Activated CD4-positive, alpha-beta T cell treated with anti-CD3 and anti-CD28 coated beads for 24 hours (primary cell): ENCODE measurements at regions not wholly inside any gene's neighbourhood (a gene's known extent, or its start where the extent isn't known, plus 50 kb on each side); places are given as distances from the start of the nearest gene placed in this dataset.

Experiments used
- DNase-seq, 2 donors: peaks; one replicate each; pipeline ENCODE4 v3.0.0-alpha.2; 2020; ENCODE audit warnings: low read depth in 2 of 2

DNA sequence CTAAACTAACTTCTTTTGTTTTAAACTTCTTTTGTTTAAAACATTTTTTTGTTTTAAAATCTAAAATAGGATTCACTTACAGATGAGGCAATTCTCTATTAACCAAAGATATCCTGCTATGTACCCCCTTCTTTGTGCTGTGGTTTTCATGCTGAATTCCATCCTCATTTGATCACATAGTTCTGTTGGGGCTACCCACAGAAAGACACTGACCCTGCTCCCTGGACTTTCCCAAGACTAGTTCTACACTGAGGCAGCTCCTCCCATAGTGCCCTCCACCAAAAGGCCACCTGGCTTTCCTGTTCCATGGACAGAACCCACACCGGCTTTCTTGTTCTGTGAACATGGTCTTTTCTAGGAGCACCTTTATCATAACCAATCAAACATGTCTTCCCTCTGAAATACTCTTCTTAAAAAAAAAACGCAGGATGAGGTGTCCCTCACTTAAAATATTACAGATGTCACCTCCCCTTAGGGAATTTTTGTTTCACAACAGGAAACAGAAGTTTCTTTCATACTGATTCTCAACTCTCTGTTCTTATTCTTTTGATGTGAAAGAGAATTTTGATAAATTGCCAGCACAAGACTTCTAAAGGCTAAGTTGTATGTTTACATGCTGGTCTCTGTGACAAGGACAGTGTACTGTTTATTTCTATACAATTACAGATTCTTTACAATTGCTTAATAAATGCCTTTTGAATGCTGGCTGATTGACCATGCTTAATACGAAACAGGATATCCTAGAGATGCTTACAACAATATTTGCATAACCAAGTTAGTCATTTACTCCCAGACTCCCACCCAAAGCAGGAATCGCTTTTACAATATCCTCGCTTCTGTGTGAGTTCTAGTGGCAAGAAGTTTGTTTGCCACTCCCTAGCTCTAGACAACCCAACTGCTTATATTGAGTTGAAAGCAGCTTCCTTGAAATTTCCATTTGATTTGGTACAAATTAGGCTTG lies 300.4 kb downstream of the DTWD2 start:
- no peak for DNase-seq

DNA sequence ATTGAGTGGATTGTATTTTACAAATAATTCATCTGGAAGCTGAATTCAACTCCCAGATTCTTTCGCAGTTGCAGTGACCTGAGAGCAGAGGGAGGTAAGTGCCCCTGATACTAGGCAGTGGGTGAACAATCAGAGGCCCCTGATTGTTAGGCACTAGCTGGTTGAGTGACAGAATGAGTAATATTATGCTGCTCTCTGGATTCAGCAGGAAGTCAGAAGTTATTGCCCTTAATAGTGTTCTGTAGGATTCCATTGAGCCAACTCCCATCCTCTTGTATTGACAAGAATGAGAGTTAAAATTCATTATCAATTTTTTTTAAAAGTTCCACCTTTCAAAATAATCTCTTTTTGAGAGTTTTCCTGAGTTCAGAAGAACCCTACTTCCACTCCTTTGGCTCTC lies 301.2 kb downstream of the DTWD2 start:
- DNase-seq: no peak

DNA sequence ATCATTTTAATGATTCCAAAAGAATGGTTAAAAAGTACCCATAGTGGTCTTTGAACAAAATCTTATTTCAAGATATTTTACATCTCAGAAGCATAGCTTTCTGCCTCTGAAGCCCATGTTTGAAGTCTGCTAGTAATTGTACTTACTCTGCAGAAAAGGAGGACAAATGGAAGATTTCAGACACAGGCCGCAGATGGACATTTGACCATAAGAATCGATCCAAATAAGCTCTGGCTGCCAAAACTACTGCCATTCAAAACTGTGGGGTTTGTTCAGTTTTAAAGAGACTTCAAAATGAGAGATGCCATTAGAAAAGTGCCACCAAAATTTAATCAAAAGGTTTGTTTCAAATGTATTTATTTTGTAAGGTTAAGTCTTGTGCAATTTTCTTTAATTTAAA lies 306.7 kb downstream of the DTWD2 start:
- DNase-seq: no peak

DNA sequence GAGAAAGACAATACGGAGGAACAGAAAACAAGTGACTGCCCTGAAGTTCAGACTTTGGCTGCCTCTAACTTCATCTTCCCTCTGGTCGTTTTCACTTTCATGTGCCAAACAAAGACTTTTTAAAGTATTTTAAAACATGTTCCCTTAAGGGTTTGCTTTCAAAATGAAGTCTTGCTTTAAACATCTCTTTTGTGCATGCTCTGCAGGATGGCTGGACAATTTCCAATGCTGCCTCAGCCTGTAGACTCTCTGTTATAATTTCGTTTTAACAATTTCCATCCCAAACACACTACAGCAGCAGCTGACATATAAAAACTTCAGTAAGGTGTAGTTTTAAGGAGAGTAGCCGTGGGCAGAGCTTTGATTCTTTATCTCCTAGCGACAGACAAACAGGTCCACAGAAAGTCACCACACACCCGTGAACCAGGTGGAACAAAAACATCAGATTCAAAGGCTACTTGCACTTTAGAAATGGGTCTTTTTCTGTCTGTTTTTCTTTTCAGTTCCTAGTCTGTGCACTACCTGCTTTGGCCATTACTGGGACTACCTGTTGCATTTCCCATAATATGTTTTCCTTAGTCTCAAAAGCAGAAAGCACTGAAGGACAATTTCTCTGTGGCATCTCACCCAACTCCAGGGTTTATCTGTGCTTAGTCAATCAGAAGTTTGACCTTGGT lies 308.9 kb downstream of the DTWD2 start:
- no peak for DNase-seq

DNA sequence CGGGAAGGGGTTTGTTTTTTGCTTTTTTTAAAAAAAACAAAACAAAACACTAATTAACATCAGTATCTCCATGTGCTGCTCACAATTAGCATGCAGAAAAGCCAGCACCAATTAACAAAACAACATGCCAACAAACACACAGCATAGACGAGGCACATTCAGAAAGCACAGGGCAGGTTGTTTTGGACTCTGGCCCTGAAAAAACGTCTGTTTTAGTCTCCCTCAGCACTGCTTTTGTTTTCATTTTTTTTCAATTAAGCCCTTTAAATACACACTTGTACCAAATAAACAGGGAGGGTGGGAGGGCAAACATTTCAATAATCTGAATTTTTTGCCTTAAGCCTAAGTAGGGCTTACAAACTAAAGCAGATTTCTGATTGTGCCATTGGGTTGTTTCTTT lies 309.6 kb downstream of the DTWD2 start:
- no peak for DNase-seq

DNA sequence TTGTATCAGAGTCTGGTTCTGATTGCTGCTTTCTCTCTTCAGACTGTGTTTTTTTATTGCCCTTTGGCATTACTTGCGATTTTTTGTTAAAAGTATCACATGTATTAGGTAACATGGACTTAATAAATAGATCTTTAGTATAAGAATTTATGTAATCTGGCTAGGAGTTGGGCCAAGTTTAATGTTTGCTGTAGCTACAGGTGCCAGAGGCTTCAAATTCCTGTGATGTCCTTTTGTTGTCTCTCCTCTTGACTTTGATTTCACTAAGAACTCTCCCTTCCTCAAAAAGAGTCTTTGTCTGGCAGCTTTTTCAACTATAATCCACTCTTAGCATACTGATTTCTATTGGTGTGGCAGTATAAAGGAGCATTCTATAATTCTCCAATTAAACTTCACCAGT lies 313.1 kb downstream of the DTWD2 start:
- DNase-seq: no peak

DNA sequence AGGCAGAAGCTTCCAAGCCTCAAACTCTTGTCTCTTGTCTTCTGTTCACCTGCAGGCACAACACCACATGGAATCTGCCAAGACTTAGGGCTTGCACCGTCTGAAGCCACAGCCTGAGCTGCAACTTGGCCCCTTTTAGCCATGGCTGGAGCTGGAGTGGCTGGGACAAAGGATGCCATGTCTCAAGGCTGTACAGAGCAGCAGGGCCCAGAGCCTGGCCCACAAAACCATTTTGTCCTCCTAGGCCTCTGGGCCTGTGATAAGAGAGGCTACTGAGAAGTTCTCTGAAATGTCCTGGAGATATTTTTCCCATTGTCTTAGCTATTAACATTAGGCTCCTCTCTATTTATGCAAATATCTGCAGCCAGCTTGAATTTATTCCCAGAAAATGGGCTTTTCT lies 330.8 kb downstream of the DTWD2 start:
- DNase-seq: no peak

DNA sequence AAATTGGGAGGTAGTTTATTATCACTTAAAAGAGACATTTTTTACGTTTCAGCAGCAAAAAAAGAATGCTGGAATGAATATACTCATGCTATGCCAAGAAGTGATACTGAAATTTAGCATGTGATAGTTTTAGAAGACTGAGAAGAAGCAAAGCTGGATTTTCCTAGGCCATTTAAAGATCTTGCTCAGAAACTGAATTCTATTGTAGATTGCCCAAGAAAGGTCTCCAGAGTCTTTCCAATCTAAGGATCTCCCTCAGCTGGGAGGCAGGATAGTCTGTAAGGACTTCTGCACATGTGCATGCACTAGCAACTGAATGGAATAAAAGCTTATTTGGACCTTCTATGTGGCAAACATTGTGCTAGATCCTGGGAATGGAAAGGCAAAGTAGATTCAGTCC lies 334.5 kb downstream of the DTWD2 start:
- no peak for DNase-seq

DNA sequence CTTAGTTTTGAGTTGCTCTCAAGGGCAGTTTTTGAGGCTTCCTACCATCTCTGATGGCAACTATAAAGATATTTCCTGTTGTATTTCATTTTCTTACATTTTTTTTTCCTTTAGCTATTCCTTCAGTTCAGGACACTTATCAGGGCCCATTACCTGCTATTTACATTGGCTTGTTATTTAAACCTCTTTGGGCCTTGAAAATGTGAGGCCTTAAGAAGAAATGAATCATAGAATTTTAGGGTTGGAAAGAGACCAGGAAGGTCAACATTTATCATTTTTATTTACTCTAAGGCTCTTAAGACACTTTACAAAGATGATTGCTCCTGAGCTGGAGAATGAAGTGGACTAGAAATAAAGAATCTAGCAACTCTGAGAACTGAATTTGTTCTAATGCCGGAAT lies 335.2 kb downstream of the DTWD2 start:
- DNase-seq: no peak

DNA sequence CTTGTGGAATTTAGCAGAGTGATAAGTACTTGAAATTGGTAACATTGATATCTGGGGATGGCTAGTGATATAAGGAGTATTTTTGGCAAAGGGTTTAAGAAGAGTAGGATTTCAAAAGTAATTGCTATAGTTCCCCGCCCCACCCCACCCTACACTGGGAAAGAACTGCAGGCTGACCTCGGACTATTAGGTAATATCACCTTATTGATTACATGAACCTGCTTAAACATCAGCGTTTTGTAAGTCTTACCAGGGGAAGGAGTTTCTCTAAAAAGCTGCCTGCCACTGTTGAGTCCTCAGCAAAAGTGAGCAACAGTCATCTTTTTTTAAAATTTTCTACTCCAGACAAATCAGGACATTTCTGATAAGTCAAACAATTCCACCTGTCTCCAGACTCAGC lies 337.3 kb downstream of the DTWD2 start:
- DNase-seq: no peak

DNA sequence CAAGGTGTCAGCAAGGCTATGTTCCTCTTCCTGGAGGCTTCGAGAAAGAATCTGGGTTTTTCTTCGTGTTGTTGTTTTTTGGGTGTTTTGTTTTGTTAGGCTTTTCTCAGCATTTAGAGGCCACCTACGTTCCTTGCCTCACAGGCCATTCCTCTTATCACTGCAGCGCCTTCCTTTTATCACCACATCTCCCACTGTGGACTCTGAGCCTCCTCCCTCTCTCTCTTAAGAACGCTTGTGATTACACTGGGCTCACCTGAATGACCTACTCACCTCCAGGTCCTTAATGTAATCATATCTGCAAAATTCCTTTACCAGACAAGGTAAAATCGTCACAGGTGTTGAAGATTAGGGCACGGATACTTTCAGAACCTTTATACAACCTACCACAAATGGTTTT lies 340.8 kb downstream of the DTWD2 start:
- no peak for DNase-seq

DNA sequence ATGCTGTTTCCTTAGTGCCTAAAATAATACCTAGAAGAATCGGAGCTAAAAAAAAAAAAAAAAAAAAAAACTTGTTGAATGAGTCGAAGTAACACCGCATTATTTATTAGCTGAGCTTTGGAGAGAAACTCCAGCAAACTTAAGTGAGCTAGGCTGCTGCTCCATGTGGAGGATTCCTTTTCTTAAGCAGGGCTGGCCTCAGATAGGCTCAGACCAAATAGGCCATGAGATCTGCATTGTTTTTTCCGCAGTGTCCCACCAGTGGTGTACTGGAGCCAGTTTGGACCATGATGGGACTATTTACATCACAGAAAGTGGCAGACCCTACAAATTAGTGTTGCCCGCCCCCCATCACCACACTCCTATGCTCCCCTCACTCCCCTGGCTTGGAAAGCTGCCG lies 341.4 kb downstream of the DTWD2 start:
- no peak for DNase-seq

DNA sequence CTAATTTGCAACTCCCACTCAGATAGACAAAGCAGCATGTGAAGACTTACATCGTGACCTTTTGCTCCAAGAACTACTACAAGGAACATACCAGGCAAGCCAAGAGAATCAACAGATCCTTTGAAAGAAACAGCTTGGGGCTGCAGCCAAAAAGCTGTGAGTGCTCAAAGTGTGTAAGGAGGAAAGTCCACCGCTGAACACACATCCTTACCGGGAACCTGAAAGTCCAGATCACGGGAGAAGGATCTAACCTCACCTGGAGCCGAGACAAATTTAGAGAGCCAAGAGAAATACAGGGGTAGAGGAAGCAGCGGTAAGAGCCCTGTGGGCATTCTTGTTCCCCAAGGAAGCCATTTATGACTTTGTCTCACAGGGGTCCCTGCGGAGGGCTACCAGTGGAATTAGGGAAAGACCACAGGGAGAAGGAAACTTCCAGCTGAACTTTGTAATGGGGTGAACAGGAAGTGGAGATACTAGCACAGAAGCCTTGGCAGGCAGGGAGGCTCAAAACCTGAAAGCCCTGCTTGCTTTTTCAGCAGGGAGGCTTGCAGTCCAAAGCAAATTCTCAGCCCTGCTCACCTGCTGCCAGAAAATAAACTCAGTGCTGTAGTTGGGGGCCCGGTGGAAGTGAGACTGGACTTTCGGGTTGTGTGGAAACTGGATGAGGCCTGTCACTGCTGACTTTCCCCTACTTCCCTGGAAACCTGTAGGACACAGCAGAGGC lies 350.2 kb downstream of the DTWD2 start:
- no peak for DNase-seq

DNA sequence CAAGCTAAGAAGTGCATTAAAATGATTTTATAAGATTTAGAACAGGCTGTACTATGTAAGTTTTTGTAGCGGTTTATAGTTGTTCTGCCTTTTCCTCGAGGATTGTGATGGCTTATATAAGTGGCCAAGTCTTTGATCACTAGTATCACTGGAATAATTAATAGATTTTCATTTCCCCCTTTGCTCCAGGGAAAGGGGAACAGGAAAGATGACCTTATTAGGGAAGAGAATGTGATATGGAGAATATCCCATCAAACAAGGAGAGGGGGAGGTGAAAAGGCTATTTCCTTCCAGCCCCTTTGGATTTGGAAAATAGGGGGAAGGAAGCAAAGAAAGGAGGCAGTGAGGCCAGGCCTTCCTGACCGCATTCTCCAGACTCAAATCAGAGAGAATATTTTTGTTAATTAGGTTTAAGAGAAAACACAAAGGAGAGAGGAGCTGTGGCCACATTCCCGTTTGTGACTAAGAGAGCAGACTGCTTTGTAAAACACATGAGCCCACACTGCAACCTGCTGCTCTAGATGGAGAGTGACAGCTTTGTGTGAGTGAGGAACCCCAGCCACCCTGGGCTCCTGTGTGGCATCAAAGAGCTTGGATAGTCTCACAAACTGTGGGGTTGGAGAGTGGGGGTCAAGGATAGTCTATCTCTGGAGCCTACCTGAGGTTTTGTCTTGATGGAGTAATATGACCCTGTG lies 359.5 kb downstream of the DTWD2 start:
- no peak for DNase-seq

DNA sequence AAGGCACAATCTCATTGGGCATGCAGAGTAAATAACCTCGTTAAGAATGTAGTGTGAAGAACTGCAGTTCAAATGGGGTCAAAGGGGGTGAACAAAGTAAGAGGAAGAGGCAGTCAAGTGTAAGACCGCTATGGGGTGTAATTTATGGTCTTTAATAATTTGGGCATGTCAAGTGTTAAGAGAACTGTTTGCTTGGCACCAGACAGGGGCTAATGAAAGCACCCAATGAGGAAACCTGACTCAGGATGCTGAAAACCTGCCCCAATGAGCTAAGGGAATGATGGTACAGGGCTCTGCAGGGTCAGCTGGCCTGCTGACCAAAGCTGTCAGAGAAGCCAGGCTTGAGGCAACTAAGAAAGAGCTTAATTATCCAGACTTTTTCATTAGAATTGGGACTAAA lies 368.1 kb downstream of the DTWD2 start:
- DNase-seq: no peak

DNA sequence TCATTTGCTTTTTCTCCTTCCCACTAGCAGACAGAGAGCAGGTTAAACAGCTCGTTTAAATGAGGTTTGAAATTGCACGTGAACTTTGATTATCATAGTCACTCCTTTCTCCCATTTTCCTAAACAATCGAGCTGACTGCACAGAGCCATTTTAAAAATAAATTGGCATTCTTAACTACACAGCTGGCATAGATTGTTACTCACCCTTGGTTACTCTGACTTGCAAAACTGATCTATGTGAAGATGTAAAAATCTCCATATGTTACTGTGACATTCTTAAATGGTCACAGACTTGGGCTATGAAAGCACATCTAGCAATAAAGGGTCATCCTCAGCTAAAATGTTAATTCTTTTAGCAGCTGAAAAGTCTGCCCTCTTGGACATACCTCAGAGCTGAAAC lies 368.5 kb downstream of the DTWD2 start:
- no peak for DNase-seq

DNA sequence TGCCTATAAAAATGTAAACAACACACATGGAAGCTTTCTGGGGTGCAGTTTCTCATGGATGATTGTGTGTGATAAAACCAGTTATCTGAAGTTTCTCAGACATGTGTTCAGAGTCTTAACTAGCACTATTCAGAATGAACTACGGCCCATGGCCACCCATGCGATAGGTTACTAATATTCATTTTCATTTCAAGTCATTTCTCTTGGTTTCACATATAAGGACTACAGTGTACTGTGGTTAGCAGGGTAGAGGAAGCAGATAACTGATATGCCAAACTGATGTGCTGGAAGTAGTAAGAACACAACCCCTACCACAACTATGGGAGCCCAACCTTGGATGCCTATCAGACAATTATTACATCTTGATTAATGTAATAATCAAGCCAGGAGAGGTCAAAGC lies 372.1 kb downstream of the DTWD2 start:
- DNase-seq: no peak

DNA sequence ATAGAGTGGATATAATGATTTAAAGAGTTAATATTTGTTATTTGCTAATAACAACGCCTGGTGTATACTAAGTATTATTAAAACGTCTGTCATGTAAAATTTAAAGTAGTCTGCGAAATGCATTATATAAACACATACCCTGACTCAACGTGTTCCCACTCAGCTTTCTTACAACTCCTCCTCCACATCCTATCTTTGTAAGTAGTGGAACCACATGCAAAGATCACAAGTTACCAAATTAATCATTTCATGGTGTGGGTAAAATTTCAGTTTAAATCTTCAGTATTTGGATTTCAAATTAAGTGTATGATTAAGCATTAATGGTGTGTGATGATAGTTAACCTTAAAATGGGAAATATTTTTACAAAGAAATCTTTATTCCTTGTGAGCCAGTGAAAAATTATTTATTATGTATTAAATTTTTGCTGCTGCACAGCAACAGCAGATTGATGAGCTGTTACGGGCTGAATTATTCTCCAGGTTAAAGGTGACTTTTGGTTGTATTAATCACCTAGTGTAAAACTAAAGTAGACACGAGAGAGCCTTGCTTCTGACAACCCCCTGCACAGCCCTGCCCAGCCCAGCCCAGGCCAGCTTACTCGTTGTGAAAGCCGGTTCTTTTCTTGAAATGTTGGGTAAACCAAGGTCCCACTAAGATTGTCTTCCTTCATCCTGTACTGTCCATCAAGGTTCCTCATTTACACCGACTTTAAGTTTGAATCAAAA lies 373.5 kb downstream of the DTWD2 start:
- no peak for DNase-seq

DNA sequence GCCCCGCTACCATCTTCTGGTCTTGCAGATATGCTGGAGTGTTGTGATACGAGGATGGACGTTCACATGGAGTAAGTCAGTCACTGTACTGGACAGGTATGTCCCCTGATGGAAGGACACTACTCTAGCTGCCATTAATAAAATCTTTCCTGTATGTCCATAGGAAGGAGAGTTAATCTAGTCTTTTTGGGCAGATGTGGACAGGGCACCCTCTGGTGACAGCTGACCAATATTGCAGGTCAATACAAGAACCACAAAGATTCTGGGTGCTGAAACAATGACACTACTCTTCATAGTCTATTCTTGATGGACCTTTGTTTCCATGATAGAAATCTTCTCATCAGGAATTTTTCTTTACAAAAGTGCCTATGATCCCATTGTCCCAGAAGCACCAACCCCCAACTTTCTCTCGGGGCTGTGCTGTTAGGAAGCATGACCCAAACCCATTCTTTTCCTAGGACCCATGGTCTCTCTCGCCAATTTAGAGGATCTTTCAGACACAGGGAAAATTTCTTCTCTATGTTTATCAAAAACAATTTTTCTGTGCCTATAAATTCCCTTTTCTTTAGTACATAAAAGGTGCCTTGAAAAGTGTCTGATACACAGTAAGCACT lies 376.9 kb downstream of the DTWD2 start:
- no peak for DNase-seq

DNA sequence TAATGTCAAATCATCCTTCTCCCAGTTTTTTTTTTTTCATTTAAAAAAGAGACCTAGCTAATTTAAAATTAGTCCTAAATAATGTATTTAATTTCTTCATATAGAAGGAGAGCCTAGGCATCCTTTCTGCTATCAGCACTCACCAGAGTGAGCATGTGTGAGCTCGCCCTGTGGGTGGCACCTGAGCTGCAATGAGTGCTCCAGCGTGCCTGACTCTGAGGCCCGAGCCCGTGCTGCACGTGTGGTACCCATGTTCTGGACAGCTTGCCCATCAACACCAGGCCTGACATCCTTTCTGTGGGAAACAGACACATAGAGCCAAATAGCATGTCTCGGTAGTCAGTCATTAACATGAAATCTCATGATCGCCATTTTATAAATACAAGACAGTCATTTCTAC lies 381.4 kb downstream of the DTWD2 start:
- DNase-seq: no peak

DNA sequence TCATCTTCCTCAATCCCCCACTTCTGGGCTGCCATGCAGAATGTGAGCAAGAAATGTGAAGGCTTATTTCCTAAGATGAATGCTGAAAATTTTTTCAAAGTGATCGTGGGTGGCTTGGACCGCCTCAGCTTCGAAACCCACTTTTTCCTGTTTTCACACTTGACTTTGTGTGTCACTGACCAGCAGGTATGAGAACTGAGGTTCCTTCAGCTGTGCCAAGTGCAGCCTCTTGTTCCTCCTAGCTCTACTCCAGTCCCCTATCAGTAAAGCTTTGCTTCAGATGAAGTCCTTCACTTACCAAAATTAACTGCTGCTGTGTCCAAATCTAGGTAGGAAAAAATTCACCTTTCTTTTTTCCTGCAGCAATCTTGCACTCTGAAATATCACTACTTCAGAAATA lies 382.6 kb downstream of the DTWD2 start:
- DNase-seq: no peak
